ENCODE measurements at regions not wholly inside any gene's neighbourhood (a gene's known extent, or its start where the extent isn't known, plus 50 kb on each side); places are given as distances from the start of the nearest gene placed in this dataset.

- H3K36me3 ChIP-seq, result no peaks in the 10 kb centered on the region
- H3K27ac ChIP-seq, result no peak overlapping the region
- WGBS, 2 donors (ENCODE audit: low coverage in 1 of 2), result 74 to 79% methylated on average over 3 to 5 of the region's 5 CpGs
- intact Hi-C loops (cut with DNase I; ENCODE audit: low total_unique reads), result no loop called here
- TF ChIP-seq CTCF (IDR thresholded peaks at IDR 0.05) (no peak), POLR2AphosphoS5 (IDR thresholded peaks at IDR 0.05) (no peak), EP300 (IDR thresholded peaks at IDR 0.05; ENCODE audit: low read depth) (no peak), POLR2A (IDR thresholded peaks at IDR 0.05) (no peak)
- H3K4me1 ChIP-seq, result no peaks in the 10 kb centered on the region
- DNase-seq, result no peak
- in situ Hi-C loops (cut with MboI; ENCODE audit: low pct_ligation_motif_present in 1 of 4, low pct_unique_long_range_greater_than_20kb in 1 of 4, low sequenced_read_pairs in 3 of 4), result no loop called here
- no peaks in the 10 kb centered on the region for H3K27me3 ChIP-seq
- H3K4me3 ChIP-seq, result no peak overlapping the region
- no peaks in the 10 kb centered on the region for H3K9me3 ChIP-seq
Measured at GRCh38 chr14:82449926-82450468, 916.3 kb upstream of the SEL1L start.

GRCh38 chr14:82451675-82452074 lies 918.0 kb upstream of the SEL1L start:
- in situ Hi-C loops (cut with MboI; ENCODE audit: low pct_ligation_motif_present in 1 of 4, low pct_unique_long_range_greater_than_20kb in 1 of 4, low sequenced_read_pairs in 3 of 4), result no loop called here

GRCh38 chr14:82482345-82482744 lies 948.7 kb upstream of the SEL1L start:
- Histone ChIP-seq H3K9me3 (no peaks in the 10 kb centered on the region), H3K27me3 (no peaks in the 10 kb centered on the region), H3K4me1 (no peaks in the 10 kb centered on the region), H3K27ac (no peak overlapping the region), H3K4me3 (no peak overlapping the region), H3K36me3 (no peaks in the 10 kb centered on the region)
- DNase-seq, result no peak
- intact Hi-C loops (cut with DNase I; ENCODE audit: low total_unique reads) (no loop called here), in situ Hi-C loops (cut with MboI; ENCODE audit: low pct_ligation_motif_present in 1 of 4, low pct_unique_long_range_greater_than_20kb in 1 of 4, low sequenced_read_pairs in 3 of 4) (no loop called here)
- no peak for TF ChIP-seq POLR2AphosphoS5 (IDR thresholded peaks at IDR 0.05)
- no peak for TF ChIP-seq EP300 (IDR thresholded peaks at IDR 0.05; ENCODE audit: low read depth)
- TF ChIP-seq POLR2A (IDR thresholded peaks at IDR 0.05), result no peak
- no peak for TF ChIP-seq CTCF (IDR thresholded peaks at IDR 0.05)
- 64 to 84% methylated on average over 5 to 6 of the region's 6 CpGs for WGBS, 2 donors (ENCODE audit: low coverage in 1 of 2)

More at GRCh38 chr14:82451675-82452074, 918.0 kb upstream of the SEL1L start:
- Histone ChIP-seq H3K27me3 (no peaks in the 10 kb centered on the region), H3K4me1 (no peaks in the 10 kb centered on the region), H3K4me3 (no peak overlapping the region), H3K27ac (no peak overlapping the region), H3K36me3 (no peaks in the 10 kb centered on the region), H3K9me3 (no peaks in the 10 kb centered on the region)
- intact Hi-C loops (cut with DNase I; ENCODE audit: low total_unique reads), result no loop called here
- TF ChIP-seq CTCF (IDR thresholded peaks at IDR 0.05), result no peak
- TF ChIP-seq POLR2AphosphoS5 (IDR thresholded peaks at IDR 0.05), result no peak
- DNase-seq, result no peak

- Histone ChIP-seq H3K36me3 (no peaks in the 10 kb centered on the region), H3K4me1 (no peaks in the 10 kb centered on the region), H3K27me3 (no peaks in the 10 kb centered on the region), H3K9me3 (no peaks in the 10 kb centered on the region), H3K27ac (no peak overlapping the region), H3K4me3 (no peak overlapping the region)
- intact Hi-C loops (cut with DNase I; ENCODE audit: low total_unique reads) (no loop called here), in situ Hi-C loops (cut with MboI; ENCODE audit: low pct_ligation_motif_present in 1 of 4, low pct_unique_long_range_greater_than_20kb in 1 of 4, low sequenced_read_pairs in 3 of 4) (no loop called here)
- DNase-seq, result no peak
- WGBS, 2 donors (ENCODE audit: low coverage in 1 of 2), result 58 to 69% methylated on average over 2 of the region's 2 CpGs
- TF ChIP-seq EP300 (IDR thresholded peaks at IDR 0.05; ENCODE audit: low read depth) (no peak), POLR2AphosphoS5 (IDR thresholded peaks at IDR 0.05) (no peak), CTCF (IDR thresholded peaks at IDR 0.05) (no peak), POLR2A (IDR thresholded peaks at IDR 0.05) (no peak)
Measured at GRCh38 chr14:82488473-82488872, 954.8 kb upstream of the SEL1L start.

Data from transverse colon (tissue), 4 donors.